ENCODE measurements at regions not wholly inside any gene's neighbourhood (a gene's known extent, or its start where the extent isn't known, plus 50 kb on each side); places are given as distances from the start of the nearest gene placed in this dataset.
A peak's percentile ranks its signal among the peaks of the same experiment; 100 is the strongest.

GRCh38 chr3:126252373-126252772 is 72.0 kb upstream of the ALDH1L1 start:
- H3K27ac Mint-ChIP-seq: no peak overlapping the region
- TF ChIP-seq CTCF (IDR thresholded peaks at IDR 0.05): no peak
- H3K4me1 Mint-ChIP-seq: no peaks in the 10 kb centered on the region
- H3K9me3 Mint-ChIP-seq: peaks cover 14% of the 10 kb centered on the region
- no peak for DNase-seq
- H3K27me3 Mint-ChIP-seq (ENCODE audit: low read depth, poor library complexity): peaks cover 3% of the 10 kb centered on the region
- peaks cover 11% of the 10 kb centered on the region for H3K36me3 Mint-ChIP-seq (ENCODE audit: low read depth)
- H3K4me3 Mint-ChIP-seq: no peak overlapping the region

GRCh38 chr3:126245811-126246727 is 65.7 kb upstream of the ALDH1L1 start:
- Mint-ChIP-seq H3K27ac (no peak overlapping the region), H3K27me3 (ENCODE audit: low read depth, poor library complexity) (no peaks in the 10 kb centered on the region), H3K4me3 (no peak overlapping the region), H3K4me1 (no peaks in the 10 kb centered on the region), H3K36me3 (ENCODE audit: low read depth) (peaks cover 12% of the 10 kb centered on the region), H3K9me3 (peaks cover 36% of the 10 kb centered on the region)
- DNase-seq: peak; percentile 57
- peak; percentile 38 for TF ChIP-seq CTCF (IDR thresholded peaks at IDR 0.05)

Measured in nephron progenitor cell (in vitro differentiated cells).